ENCODE measurements at regions not wholly inside any gene's neighbourhood (a gene's known extent, or its start where the extent isn't known, plus 50 kb on each side); places are given as distances from the start of the nearest gene placed in this dataset.
A peak's percentile ranks its signal among the peaks of the same experiment; 100 is the strongest.
"Not testable (repeated sequence)": the region's sequence is repeated elsewhere in the genome, so short reads cannot be mapped to it uniquely, and the experiment has no call there.

GRCh38 chr15:31215490-31216214 lies 111.0 kb upstream of the KLF13 start:
- in situ Hi-C loops (cut with MboI; ENCODE audit: low pct_unique_long_range_greater_than_20kb, low sequenced_read_pairs), result no loop called here
- DNase-seq, result peak; percentile 81

GRCh38 chr15:31216215-31216911 lies 110.3 kb upstream of the KLF13 start:
- peak; percentile 93 for DNase-seq
- in situ Hi-C loops (cut with MboI; ENCODE audit: low pct_unique_long_range_greater_than_20kb, low sequenced_read_pairs), result no loop called here

- no peak for DNase-seq
- in situ Hi-C loops (cut with MboI; ENCODE audit: low pct_unique_long_range_greater_than_20kb, low sequenced_read_pairs), result no loop called here
These were observed 109.6 kb upstream of the KLF13 start for GRCh38 chr15:31217067-31217466.

GRCh38 chr15:31217566-31218270 lies 108.9 kb upstream of the KLF13 start:
- in situ Hi-C loops (cut with MboI; ENCODE audit: low pct_unique_long_range_greater_than_20kb, low sequenced_read_pairs), result no loop called here
- no peak for DNase-seq

GRCh38 chr15:31219221-31219620 lies 107.4 kb upstream of the KLF13 start:
- in situ Hi-C loops (cut with MboI; ENCODE audit: low pct_unique_long_range_greater_than_20kb, low sequenced_read_pairs), result no loop called here
- no peak for DNase-seq

- in situ Hi-C loops (cut with MboI; ENCODE audit: low pct_unique_long_range_greater_than_20kb, low sequenced_read_pairs), result no loop called here
- DNase-seq, result no peak
These were observed 104.6 kb upstream of the KLF13 start for GRCh38 chr15:31221936-31222515.

GRCh38 chr15:31222773-31223341 lies 103.8 kb upstream of the KLF13 start:
- peak; percentile 32 for DNase-seq
- in situ Hi-C loops (cut with MboI; ENCODE audit: low pct_unique_long_range_greater_than_20kb, low sequenced_read_pairs), result no loop called here

- in situ Hi-C loops (cut with MboI; ENCODE audit: low pct_unique_long_range_greater_than_20kb, low sequenced_read_pairs), result no loop called here
- no peak for DNase-seq
These were observed 102.9 kb upstream of the KLF13 start for GRCh38 chr15:31223478-31224350.

- in situ Hi-C loops (cut with MboI; ENCODE audit: low pct_unique_long_range_greater_than_20kb, low sequenced_read_pairs), result not testable (repeated sequence)
- peak; percentile 27 for DNase-seq
These were observed 102.0 kb upstream of the KLF13 start for GRCh38 chr15:31224661-31225060.

- no peak for DNase-seq
- in situ Hi-C loops (cut with MboI; ENCODE audit: low pct_unique_long_range_greater_than_20kb, low sequenced_read_pairs), result no loop called here
These were observed 101.2 kb upstream of the KLF13 start for GRCh38 chr15:31225356-31225955.

GRCh38 chr15:31226021-31226420 lies 100.6 kb upstream of the KLF13 start:
- DNase-seq, result no peak
- in situ Hi-C loops (cut with MboI; ENCODE audit: low pct_unique_long_range_greater_than_20kb, low sequenced_read_pairs), result no loop called here

GRCh38 chr15:31227235-31227634 lies 99.4 kb upstream of the KLF13 start:
- no peak for DNase-seq
- in situ Hi-C loops (cut with MboI; ENCODE audit: low pct_unique_long_range_greater_than_20kb, low sequenced_read_pairs), result no loop called here

GRCh38 chr15:31228011-31228484 lies 98.6 kb upstream of the KLF13 start:
- peak; percentile 69 for DNase-seq
- in situ Hi-C loops (cut with MboI; ENCODE audit: low pct_unique_long_range_greater_than_20kb, low sequenced_read_pairs), result no loop called here

GRCh38 chr15:31228980-31229826 lies 97.4 kb upstream of the KLF13 start:
- in situ Hi-C loops (cut with MboI; ENCODE audit: low pct_unique_long_range_greater_than_20kb, low sequenced_read_pairs), result no loop called here
- no peak for DNase-seq

GRCh38 chr15:31230630-31231485 lies 95.8 kb upstream of the KLF13 start:
- in situ Hi-C loops (cut with MboI; ENCODE audit: low pct_unique_long_range_greater_than_20kb, low sequenced_read_pairs), result no loop called here
- DNase-seq, result no peak

- DNase-seq, result no peak
- in situ Hi-C loops (cut with MboI; ENCODE audit: low pct_unique_long_range_greater_than_20kb, low sequenced_read_pairs), result no loop called here
These were observed 91.8 kb upstream of the KLF13 start for GRCh38 chr15:31234815-31235214.
